LNCaP clone FGC (cell line): ENCODE measurements at regions not wholly inside any gene's neighbourhood (a gene's known extent, or its start where the extent isn't known, plus 50 kb on each side); places are given as distances from the start of the nearest gene placed in this dataset.

Experiments
- DNase-seq: peaks from one replicate; pipeline ENCODE4 v3.0.0-alpha.2; 2011; ENCODE audit warnings: low read depth
- H3K4me3 ChIP-seq: 2 replicates; pipeline ENCODE4 v1.5.1; 2011; ENCODE audit warnings: mild to moderate bottlenecking, low read depth, low read length, control low read depth
- CTCF ChIP-seq: IDR thresholded peaks from 2 replicates; pipeline ENCODE4 v1.5.1; 2012; ENCODE audit warnings: mild to moderate bottlenecking; ENCODE audit not compliant: control insufficient read depth, insufficient read depth; ENCODE audit errors: extremely low read depth

- H3K4me3 ChIP-seq = no peak overlapping the region
- TF ChIP-seq CTCF = no peak
- no peak for DNase-seq
Measured at GRCh38 chr12:126998031-126998430, 1268.9 kb upstream of the TMEM132C start.

DNA sequence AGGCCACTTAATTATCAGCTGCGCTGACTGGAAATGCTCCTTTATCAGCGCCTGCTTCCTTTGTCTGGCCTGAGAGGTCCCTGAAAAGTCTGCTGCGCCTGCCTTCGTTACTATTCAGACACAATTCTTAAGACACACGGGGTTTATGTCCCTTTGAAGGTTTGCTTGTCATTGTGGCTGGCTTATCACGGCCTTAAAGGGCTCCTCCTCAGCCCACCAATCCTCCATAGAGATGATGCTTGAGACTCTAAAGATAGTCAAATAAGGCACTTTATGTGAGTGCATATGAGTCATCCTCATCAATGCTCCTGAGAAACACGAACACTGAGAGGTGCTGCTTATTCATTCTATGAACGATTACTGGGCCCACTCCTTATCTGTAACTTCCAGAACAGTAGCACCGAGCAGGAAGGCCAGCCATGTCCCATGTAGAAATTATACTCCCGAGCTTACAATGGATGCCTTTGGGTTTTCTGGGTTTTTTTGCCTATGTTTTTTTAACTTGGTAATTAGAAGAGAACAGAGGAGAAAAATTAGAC, 1268.2 kb upstream of the TMEM132C start:
- no peak for DNase-seq
- H3K4me3 ChIP-seq = no peak overlapping the region
- no peak for TF ChIP-seq CTCF

GRCh38 chr12:126999352-126999751, 1267.6 kb upstream of the TMEM132C start:
- DNase-seq = no peak
- TF ChIP-seq CTCF = no peak
- H3K4me3 ChIP-seq = no peak overlapping the region

- TF ChIP-seq CTCF = no peak
- H3K4me3 ChIP-seq = no peak overlapping the region
- no peak for DNase-seq
Measured at GRCh38 chr12:127005406-127005805, 1261.6 kb upstream of the TMEM132C start.

- no peak for DNase-seq
- H3K4me3 ChIP-seq = no peak overlapping the region
- no peak for TF ChIP-seq CTCF
Measured at GRCh38 chr12:127006972-127007371, 1260.0 kb upstream of the TMEM132C start.

GRCh38 chr12:127008755-127009403, 1258.1 kb upstream of the TMEM132C start:
- no peak for TF ChIP-seq CTCF
- DNase-seq = no peak
- H3K4me3 ChIP-seq = no peak overlapping the region

GRCh38 chr12:127012109-127012508, 1254.9 kb upstream of the TMEM132C start:
- no peak for TF ChIP-seq CTCF
- DNase-seq = no peak
- H3K4me3 ChIP-seq = no peak overlapping the region
